NCI-H2107 treated with DMSO at 0.1 percent for 48 hours (cell line): ENCODE measurements at regions not wholly inside any gene's neighbourhood (a gene's known extent, or its start where the extent isn't known, plus 50 kb on each side); places are given as distances from the start of the nearest gene placed in this dataset.

Experiments used
- DNase-seq: peaks from one replicate; lab custom pipeline; 2025; ENCODE audit not compliant: unreplicated experiment; lab: John Stamatoyannopoulos, UW

DNA sequence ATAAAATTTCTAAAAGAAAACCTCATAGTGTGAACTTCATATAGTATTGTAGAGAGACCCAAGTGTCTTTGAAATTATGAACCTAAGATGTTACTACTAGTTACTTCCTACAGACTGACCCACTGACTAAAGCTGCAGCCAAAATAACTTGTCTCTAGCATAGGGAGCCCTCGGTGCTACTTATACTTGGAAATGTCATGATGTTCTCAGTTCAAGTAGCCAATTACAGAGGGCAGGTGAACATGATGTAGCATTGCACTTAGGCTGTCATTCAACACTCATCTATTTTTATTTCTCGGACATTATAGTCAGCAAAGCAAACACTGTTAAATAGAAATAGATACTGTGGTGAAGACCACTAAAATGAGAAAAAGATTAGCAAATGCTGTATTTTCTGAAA is 165.6 kb downstream of the AREG start:
- DNase-seq = no peak

DNA sequence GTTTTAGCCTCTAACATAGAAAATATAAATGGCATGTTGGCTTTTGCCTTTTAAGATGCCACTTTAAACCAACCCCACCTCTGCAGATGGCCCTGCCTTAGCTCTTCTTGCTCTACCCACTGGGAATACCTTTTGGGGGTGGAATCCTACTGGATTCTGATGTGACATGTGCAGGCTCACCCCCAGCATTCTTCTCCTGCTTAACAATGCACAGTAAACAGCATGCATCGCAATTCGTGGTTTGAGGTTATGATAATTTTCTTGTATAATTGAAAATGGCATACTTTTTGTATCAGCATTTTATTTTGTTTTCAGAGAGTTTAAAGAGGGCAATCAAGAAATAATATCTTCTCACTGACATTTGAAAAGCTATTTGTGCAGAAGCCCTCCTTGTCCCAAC is 167.9 kb downstream of the AREG start:
- no peak for DNase-seq

DNA sequence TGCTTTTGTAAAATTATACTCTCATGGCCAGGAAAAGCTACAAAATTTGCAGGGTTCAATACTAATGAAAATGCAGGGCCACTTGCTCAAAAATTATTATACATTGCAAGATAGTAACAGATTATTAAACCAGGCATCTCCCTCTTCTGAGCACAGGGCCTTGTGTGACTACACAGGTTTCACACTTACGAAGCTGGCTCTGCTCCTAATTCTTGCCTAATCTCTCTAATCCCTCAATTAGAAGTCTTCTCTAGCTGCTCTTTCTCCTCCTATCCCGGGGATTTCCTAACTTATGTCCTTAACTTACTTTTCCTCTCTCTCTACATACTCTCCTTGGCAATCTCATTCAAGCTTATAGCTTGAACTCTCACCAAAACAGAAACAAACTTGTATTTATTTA is 168.3 kb downstream of the AREG start:
- no peak for DNase-seq

DNA sequence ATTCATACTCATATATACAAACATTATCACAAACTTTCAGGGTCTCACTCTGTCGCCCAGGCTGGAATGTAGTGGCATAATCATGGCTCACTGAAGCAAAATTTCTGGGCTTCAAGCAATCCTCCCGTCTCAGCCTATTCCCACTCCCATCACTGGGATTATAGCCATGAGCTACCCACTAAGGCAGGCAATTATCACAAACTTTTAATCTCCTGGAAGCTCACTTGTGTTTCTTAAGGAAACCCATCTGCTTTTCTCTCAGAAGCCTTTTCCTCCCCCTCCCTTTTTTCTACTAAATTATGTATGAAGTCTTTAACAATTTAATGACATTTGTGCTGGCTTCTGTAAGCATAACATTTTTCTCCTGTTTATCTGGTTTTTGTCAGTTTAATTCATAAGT is 170.5 kb downstream of the AREG start:
- DNase-seq = no peak

DNA sequence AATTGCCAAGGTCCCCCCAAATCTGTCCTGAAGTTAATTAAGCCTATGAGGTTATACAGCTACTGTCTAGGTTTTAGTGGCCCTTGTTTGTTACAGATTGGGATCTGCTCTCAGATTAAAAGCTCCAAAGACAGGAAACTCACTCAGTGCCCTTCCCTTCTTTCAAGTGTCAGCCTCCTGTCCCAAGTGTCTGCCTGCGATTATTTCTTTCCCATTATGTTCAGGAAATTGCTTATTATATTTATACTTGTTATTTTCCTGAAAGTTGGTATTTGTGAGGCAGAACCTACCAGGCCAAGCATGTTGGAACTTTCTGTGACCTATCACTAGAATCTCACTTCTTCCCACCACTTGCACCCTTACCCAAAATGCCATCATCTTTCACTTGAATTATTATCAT is 173.2 kb downstream of the AREG start:
- DNase-seq = no peak

DNA sequence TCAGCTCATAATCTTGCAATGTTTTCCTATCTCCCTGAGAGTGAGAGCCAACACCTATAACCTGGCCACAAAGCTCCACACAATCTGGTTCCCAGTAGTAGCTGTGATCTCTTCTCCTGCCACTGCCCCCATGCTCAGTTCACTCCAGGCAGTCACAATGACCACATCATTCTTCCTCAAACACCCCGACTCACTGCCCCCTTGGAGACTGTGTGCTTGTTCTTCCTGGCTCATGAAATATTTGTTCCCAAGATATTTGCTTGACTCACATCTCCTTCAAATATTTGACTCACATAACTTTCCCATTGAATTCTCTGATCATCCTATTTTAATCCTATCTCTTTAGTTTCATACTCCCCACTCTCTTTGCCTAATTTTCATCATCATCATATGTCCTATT is 173.7 kb downstream of the AREG start:
- DNase-seq = no peak

DNA sequence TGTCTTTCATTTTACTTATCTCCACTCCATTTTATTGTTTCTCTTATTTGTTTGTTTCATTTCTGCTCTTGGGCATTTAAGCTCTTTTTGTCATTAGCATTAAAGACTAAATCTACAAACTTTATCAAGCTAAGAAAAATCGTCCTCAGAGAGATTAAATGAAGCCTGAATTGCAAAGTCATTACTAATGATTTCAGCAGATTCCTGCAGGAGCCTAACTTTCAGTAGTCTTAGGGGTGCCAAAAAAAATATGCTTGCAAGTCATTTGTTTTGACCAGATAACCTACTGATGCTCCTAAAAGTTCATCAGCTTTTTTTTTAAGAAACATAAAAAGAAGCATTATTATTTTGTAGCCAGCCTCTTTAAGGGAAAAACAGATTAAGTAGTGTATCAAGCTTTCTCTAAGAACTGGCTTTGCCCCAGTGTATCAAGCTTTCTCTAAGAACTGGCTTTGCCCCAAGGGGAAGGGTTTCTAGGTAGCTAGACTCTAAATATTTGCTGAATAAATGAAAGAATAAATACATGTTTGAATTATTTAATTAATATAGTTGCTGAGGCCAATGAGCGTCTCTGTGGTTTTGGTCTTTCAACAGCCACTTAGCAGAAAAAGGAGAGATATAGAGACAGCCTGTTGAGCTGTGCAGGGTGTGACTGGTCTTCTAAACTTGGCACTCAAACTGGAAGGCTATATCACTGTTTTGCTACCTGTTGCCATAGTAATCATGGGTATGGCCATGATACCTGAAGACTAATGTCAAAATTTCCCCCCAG is 174.2 kb downstream of the BTC start:
- no peak for DNase-seq

DNA sequence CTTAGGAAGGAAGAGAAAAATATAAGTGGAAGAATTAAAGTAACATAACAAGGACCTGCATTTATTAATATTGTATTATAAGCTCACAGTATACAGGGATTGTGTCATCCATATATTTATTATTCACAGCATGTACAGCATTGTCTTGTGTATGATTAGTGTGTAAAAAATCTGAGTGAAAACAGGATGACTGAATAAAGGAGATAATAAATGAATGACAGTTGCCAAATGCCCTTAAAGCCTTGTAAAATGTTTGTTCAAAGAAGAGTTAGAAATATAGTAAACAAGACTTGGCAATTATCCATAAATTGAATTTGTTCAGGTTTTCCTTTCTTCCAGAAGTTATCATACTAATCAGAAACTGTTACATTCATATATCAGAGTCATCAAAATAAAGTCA is 172.7 kb downstream of the BTC start:
- no peak for DNase-seq

DNA sequence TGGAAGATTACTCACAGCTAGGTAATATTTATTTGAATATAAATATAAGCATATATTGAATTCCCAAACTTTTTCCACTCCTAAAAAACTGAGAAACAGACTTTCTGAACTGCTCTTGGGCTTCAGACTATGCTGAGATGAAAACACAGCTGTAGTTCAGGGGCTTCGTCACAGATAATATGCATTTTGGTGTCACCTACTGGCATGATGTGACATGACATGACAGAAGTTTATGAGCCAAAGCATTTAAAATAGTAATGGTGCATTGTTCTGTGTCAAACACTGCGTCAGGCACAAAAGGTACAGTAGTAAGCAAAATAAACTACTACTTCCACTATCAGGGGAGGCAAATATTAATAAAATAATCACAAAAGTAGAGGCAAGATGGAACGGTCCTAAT is 171.3 kb downstream of the BTC start:
- no peak for DNase-seq

DNA sequence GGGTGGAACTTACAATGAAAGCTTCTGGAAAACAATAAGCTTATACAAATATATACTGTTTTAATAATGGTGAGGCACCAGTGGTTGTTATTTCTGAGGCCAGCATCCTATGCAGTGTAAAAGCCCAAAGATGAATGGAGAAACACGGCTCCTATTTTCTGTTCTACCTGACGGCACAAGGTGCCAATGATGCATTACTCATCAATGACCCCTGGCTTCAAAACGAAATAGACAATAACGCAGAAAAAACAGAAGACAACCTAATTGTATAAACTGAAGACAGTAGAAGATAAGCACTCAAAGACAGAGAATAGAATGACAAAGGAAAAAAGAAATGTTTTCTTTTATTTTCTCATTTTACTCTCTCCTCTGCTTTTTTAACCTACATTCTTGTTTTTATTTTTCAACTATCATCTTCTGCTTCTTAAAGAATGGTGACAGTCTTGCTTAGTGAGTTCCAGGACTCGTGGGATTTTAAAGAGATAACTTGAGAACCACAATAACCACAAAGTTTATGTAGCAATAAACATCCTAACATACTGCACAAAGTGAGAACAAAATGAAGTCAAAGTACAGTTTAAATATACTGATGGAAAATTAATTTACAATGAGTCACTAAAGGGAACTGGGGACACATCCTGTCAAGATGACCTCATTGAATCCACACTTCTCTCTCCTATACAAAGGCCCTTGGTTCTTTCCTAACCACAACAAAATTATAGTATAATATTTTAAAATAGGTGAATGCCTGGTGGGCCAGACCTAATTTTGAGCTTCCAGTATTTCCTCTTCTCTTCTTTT is 169.8 kb downstream of the BTC start:
- DNase-seq = no peak

DNA sequence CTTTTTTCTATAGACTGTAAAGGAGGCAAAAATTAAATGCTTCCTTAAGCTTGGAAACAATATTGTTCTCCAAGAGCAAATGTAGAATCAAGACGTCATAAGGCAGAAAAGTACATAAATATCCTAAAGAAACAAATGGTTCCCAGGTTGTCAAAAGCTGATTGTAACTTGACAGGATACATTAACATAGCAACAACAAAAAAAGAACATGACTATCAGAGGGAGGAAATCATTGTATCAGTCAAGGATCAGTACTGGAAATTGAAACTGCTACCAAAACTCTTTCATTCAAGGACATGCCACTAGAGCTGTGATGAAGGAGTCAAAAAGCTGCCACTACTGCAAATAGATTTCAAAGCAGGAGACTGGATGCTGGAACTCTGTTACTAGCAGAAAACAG is 168.3 kb downstream of the BTC start:
- DNase-seq = no peak

DNA sequence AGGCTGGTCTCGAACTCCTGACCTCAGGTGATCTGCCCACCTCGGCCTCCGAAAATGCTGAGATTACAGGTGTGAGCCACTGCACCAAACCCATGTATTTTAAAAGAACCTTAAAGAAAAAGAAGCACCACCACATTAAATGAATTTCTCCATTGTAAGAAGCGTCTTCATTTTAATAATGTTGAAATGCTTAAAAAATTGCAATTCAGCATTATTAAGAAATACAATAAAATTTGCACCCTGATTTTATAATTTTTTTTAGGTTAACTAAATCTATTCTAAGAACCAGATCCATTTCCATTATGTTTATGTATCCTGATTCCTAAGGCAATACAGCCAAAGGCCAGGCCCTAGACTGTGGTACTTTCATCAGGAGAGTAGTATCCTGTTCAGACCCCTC is 167.2 kb downstream of the BTC start:
- DNase-seq = no peak

DNA sequence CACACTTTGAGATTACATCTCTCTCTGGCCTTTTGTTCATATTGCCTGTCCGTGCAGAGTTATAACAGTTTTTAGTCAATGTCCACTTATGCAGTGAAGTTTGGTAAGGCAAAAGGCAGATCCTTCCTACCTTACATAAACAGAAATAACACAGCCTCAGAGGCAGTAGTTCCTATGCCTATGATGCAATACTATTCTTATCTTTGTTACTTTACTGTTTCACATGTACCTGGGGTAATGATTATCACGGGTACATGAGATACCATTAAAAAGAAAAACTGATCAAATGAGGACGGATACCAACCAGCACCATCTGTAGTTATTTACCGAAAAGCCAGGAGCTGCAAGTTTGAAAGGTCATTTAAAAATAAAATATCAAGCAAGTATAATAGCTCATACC is 166.8 kb downstream of the BTC start:
- DNase-seq = no peak

DNA sequence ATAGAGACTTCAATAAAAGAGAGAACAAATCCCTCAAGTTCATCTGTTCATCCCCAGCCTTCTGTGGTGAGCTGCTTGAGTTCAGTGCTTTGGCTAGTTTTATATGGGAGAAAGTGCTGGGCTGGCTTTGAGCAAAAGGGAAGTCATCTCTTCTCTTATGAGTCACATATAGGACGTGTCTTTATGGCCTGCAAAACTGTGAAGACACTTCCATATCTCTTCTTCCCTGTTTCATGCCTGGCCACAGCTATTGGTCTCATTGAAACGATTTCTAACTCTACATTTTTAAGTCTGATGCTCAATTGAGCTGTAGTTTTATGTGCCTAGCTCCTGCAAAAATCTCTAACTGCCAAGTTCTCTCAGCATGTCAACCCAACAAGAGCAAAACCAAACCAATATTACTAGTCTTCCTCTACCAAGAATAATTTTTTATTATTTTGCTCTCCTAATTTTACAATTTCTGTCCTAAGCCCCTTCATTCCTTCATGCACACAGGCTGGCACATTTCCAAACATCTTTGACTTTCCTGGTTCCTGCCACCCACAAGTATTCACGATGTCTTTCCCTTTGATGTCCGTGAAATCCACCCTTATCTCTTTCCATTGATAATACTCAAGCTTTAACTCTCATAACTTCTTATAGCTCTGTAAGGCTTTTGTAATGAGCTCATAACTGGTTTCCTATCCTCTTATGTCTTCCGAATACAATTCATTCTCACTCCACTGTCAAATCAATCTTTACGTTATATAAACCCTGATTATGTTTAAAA is 165.3 kb downstream of the BTC start:
- DNase-seq = no peak

DNA sequence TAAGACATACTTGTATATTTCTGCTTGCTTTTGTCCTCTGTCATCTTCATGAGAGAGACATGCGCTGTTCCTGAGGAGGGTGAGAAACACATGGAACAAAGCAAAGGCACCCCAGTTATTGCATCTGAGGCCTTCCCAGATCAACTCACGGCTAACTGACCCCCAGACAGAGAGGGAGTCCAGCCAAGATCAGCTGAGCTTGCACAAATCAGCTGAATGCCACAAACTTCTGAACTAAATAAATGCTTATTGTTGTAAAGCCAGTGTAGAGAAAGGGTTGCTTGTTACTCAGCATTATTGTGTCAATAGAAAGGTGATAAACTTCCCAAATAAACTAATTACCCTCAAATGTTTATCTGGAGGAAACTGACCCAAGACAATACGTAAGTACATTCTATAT is 163.8 kb downstream of the BTC start:
- no peak for DNase-seq

DNA sequence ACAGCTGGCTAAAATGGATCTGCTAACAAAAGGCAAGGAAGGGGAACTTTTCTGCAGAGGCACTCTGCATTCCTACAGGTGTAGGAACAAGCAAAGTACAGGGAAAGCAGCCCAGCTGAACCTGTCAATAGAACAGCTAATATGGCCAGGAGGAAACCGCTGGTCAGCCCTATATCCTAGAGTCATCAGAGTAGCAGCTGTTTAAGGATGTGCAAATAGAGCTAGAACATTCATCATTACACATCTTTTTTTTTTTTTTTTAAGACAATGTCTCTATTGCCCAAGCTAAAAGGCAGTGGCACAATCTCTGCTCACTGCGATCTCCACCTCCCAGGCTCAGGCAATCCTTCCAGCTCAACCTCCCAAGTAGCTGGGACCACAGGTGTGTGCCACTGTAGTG is 163.0 kb downstream of the BTC start:
- DNase-seq = no peak

DNA sequence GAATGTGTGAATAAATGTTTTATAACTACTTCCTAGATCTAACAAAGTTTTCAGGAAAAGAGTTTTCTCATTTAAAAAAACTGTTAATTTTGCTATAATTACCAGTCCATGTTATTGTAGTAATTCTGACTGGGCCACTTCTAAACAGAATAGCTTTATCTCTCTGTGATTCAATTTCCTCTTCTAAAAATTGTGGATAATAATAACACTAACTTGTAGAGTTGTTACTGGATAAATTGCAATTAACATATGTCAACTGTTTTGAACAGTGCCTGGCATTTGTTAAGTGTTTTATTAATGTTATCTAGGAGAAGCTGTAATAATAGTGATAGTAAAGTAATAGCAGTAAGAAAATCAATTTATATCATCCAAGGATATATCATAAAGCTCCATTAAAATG is 162.3 kb downstream of the BTC start:
- DNase-seq = no peak

DNA sequence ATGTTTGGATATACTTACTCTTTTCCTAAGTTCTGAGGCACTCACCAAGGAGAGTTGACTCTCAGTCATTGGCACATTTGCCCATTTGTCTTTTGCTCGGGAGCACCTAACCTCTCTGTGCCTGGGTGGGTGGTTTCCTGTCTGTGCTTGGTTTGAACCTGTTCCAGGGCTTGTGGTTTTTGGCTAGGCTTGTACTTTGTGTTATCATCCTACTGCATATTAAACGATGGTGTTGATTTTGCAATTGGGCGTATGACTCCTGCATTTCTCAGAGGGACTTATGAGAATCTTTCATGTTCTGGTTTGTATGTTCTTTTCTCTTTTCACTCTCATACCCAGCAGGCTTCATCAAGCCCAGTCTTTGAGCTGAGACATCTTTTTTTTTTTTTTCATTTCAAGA is 161.7 kb downstream of the BTC start:
- no peak for DNase-seq

DNA sequence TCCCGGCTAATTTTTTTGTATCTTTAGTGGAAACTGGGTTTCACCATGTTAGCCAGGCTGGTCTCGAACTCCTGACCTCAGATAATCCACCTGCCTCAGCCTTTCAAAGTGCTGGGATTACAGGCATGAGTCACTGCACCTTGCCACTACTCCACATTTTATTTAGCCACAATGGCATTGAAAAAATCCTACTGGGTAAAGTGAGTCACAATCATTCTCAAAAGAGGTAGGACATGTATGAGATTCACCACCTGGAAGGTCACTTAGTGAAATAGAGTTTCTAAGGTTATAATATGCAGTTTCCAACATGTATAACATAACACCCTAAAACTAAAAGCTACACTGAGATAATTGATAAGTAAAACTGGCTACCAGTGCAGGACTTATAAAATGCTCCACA is 159.2 kb downstream of the BTC start:
- no peak for DNase-seq

DNA sequence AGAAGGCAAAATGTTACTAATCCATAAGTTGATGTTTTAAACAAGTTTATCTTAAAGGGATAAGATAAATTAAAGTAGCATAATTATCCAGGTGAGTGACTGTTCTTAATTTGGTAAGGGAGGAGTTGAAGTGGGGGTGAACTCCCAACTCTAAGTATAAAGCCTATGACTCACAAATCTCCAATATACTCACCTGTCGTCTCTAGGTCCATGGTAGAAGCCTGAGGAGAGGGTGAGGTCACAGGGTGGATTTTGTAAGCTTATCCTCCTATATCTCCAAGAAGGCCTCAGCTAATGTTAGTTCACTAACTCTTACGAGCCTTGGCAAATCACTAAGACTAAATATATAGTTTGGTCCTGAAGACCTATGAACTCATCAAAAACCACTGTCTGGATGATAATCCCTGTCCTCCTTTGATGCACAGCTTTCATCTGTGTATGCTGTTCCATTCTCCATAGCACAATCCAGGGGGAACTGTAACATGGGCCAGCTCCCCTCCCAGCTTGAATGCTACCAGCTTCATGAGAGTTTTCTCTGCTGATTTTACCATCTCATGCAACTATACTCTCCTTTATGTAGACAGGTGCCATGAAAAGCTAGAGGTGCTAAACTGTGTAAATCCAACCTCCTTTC is 158.7 kb downstream of the BTC start:
- DNase-seq = no peak

DNA sequence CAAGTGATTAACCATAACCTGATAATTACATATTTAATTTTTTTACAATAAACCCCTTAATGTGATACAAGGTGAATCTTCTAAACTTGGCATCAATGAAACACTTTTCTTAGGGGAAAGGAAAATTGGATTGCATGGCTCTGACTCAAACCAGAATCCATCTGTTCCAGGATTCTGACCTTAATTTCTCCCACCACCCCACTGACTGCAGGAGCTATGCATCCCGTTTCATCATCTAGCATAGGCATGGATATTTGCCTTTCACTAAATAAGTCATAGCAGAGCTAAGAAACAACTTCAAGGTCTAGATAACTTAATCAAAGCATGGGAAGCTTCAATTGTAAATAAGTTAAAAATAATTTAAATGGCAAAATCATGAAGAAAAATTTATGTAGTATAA is 156.3 kb downstream of the BTC start:
- no peak for DNase-seq

DNA sequence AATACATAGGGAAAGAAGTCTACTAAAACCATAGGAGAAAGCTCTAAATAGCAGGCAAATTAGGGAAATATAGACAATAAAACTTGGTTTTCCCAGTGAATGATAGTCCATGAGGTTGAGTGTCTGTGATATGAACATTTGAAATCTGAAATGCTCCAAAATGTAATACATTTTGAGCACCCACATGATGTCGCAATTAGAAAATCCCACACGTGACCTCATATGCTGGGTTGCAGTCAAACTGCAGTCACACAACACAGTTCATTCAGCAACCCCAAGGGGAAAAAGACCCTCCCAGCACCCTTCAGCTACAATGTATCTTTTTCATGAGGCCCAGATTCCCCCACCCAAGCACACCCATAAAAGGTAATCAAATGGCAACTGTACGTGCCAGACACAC is 155.6 kb downstream of the BTC start:
- no peak for DNase-seq
